ENCODE measurements at regions not wholly inside any gene's neighbourhood (a gene's known extent, or its start where the extent isn't known, plus 50 kb on each side); places are given as distances from the start of the nearest gene placed in this dataset.

DNA sequence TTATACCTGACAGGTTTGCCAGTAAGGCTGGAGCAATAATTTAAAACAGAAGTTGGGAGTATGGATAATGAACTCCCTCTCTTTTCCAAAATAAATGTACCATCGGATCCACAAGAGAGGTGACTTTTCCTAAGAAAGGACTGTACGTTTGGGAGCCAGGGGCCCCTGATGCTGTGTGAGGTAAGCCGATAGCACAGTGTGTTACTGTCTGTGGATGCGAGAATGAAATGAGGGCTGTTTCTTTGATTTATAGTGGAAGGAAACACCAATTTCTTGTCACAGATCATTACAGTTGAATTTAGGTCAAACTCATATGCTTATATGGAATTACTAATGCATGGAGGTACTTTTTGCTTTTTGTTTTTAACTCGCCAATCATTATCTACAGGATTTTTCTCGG lies 147.7 kb downstream of the ZNF664 start:
- no peak for TF ChIP-seq CTCF (IDR thresholded peaks at IDR 0.05)
- TF ChIP-seq POLR2A (IDR thresholded peaks at IDR 0.05), result no peak

Data from testis (tissue), 2 donors.